ENCODE measurements at regions not wholly inside any gene's neighbourhood (a gene's known extent, or its start where the extent isn't known, plus 50 kb on each side); places are given as distances from the start of the nearest gene placed in this dataset.

DNA sequence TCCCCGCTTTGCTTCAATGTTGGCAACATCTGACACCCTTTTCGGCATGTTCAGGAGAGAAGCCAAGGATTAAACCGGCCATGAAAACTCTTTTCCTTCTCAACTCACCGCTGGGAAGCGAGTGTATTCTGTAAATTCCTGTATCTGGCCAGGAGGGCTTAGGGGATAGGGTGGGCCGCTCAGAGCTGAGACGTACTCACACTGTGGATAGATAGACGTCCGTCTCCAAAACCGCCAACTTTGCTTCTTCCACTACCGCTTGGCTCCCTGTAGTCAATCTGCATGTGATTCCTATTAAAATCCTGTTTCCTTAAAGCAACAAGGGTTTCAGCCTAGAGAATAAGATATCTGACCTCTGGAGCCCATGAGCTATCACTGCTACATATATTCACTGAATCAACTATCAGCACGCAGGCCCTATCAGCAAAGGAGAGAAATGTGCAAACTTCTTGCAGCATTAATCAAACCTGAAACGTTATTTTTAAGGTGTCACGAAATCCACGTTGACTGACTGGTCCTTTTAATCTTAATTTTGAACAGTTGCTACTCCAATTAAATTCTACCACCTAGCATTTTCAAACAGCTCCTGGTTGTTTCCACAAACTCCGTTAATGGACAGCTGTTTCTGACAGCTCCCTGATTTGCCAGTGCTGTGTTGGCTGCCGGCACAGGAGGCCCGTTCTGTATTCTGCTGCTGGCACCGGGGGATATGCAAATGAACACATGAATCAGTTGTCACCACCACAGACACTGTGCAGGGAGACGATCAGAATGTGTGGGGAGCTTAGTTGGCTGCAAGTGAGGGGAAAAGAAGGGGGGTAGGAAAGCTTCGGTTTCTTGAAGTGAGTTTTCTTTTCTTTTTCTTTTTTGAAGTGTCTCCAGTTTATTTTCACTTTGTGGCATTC is 438.9 kb upstream of the ARRDC4 start:
- no peak for ATAC-seq
- Mint-ChIP-seq H3K4me1 (no peaks in the 10 kb centered on the region), H3K4me3 (no peak overlapping the region), H3K27ac (no peak overlapping the region), H3K36me3 (no peaks in the 10 kb centered on the region), H3K27me3 (no peaks in the 10 kb centered on the region), H3K9me3 (peaks cover 5% of the 10 kb centered on the region)

DNA sequence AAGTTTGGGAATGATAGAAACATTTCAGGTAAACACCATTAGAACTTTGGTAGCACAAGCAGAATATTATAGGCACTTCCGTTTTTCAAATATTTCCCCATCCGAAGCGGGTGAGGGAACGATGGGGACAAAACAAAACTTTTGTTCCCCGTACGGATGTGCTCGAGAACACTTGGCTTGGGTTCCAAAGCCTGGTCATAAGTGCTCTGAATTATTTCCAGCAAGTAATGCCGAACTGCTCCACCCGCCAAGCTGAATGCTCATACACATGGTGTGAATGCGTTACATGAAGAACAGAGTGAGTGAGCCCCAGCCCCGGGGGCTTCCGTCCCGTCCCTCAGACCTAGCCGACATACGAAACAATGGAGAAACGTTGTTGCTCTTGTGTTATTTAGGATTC is 438.2 kb upstream of the ARRDC4 start:
- H3K4me3 Mint-ChIP-seq = no peak overlapping the region
- H3K27ac Mint-ChIP-seq = no peak overlapping the region
- peaks cover 8% of the 10 kb centered on the region for H3K9me3 Mint-ChIP-seq
- H3K36me3 Mint-ChIP-seq = no peaks in the 10 kb centered on the region
- H3K27me3 Mint-ChIP-seq = no peaks in the 10 kb centered on the region
- H3K4me1 Mint-ChIP-seq = no peaks in the 10 kb centered on the region
- ATAC-seq = no peak

DNA sequence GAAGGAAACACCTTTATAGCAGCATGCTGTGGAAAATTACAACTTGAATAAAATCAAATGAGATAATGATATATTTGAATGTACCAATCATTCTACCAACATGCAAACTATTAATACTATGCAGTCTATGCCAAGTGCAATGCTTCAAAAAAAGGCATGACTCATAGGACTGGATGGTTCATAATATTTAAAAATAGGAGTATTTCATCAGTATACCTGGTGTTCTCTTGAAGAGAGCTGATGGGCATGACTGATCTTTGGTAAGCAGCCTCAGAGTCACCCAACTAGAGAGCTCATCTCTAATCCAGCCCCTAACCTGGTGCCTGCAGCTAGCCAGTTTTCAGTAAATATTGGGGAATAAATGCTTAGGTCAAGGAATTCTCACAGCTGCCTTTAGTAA is 434.7 kb upstream of the ARRDC4 start:
- Mint-ChIP-seq H3K4me1 (no peaks in the 10 kb centered on the region), H3K9me3 (peaks cover 6% of the 10 kb centered on the region), H3K4me3 (no peak overlapping the region), H3K27ac (no peak overlapping the region), H3K36me3 (no peaks in the 10 kb centered on the region), H3K27me3 (no peaks in the 10 kb centered on the region)
- no peak for ATAC-seq

DNA sequence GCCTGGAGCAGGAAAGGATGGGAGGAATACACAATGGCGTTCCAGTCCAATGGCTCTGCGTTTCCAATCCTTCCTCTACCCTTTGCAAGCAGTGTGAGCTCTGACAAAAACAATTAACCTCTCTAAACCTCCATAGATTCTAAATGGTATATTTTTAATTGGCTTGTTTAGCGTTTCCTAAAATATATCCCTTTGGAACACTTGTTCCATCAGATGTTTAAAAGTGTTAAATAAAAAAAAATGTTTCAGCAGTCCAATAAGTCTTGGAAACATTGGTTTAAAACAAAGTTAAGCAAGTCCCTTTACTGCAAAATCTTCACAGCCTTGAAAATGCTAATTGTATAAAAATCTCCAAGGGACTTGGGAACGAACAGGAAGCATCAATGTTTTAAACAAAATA is 432.3 kb upstream of the ARRDC4 start:
- Mint-ChIP-seq H3K27me3 (no peaks in the 10 kb centered on the region), H3K4me3 (no peak overlapping the region), H3K36me3 (no peaks in the 10 kb centered on the region), H3K4me1 (no peaks in the 10 kb centered on the region), H3K9me3 (peaks cover 5% of the 10 kb centered on the region), H3K27ac (no peak overlapping the region)
- no peak for ATAC-seq

DNA sequence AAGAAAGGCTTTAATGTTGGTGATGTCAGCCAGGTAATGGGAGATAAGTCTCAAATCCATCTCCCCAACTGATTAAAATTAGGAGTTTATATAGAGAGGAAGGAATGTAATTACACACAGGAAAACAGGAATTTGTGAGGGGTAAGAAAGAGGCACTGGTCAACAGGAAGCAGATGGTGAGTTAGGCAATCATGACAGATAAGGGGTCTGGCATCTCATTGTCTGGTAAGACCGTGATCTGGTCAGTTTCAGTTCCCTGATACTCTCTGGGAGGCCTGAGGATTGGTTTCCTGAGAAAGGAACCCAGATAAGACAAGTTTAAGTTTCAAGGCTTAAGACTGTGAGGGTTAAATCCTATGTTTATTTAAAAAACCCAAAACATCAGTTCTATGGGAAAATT is 414.7 kb upstream of the ARRDC4 start:
- H3K36me3 Mint-ChIP-seq = no peaks in the 10 kb centered on the region
- peaks cover 23% of the 10 kb centered on the region for H3K9me3 Mint-ChIP-seq
- no peak overlapping the region for H3K27ac Mint-ChIP-seq
- H3K4me1 Mint-ChIP-seq = no peaks in the 10 kb centered on the region
- H3K4me3 Mint-ChIP-seq = no peak overlapping the region
- ATAC-seq = no peak
- no peaks in the 10 kb centered on the region for H3K27me3 Mint-ChIP-seq

DNA sequence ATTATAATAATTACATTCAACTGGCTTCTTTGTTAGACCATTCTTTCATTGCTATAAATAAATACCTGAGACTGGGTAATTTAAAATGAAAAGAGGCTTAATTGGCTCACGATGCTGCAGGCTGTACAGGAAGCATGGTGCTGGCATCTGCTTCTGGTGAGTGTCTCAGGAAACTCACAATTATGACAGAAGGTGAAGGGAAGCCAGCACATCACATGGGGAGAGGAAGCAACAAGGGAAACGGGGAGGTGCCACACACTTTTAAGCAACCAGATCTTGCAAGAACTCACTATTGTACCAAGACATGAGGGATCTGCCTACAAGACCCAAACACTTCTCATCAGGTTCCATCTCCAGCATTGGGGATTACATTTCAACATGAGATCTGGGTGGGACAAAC is 413.1 kb upstream of the ARRDC4 start:
- Mint-ChIP-seq H3K4me1 (no peaks in the 10 kb centered on the region), H3K36me3 (no peaks in the 10 kb centered on the region), H3K4me3 (no peak overlapping the region), H3K27ac (no peak overlapping the region), H3K9me3 (peaks cover 27% of the 10 kb centered on the region), H3K27me3 (no peaks in the 10 kb centered on the region)
- no peak for ATAC-seq

DNA sequence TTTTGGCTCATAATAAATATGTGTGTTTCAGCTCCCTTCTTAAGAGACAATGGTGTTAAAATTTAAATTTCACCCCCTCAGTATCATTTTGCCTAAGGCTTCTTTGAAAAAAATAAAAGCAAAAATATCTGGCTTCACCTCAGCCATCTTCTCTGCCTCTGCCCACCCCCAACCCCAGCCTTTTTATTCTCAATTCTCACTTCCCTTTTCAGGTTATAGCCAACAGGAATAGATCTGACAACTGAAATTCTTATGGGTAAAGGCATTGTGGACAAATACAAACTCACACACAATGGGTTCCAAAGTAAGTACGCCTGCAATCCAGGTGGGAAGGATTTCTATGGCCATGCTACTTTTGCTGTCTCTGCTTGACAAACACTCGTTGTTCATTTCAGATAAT is 399.0 kb upstream of the ARRDC4 start:
- H3K27ac Mint-ChIP-seq = no peak overlapping the region
- no peaks in the 10 kb centered on the region for H3K27me3 Mint-ChIP-seq
- no peak overlapping the region for H3K4me3 Mint-ChIP-seq
- H3K36me3 Mint-ChIP-seq = no peaks in the 10 kb centered on the region
- no peak for ATAC-seq
- no peaks in the 10 kb centered on the region for H3K4me1 Mint-ChIP-seq
- peaks cover 9% of the 10 kb centered on the region for H3K9me3 Mint-ChIP-seq

DNA sequence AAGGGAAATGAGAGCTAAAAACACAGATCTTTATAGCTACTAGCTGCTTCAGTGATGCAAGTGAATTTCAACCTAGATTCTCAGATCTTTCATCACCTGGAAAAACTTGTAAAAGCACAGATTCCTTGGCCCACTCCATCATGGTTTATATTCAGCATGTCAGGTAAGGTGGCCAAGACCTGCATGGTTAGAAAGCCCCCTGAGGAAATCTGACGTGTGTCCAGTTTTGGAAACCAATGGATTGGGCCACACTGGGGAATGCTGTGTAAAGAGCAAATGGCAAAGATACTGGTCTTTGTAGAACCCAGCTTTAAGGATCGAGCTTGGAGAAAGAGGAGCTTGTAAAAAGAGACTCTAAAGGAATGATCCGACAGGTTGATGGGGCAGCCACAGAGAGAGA is 397.0 kb upstream of the ARRDC4 start:
- Mint-ChIP-seq H3K36me3 (no peaks in the 10 kb centered on the region), H3K4me3 (no peak overlapping the region), H3K27ac (no peak overlapping the region), H3K9me3 (peaks cover 9% of the 10 kb centered on the region), H3K4me1 (no peaks in the 10 kb centered on the region), H3K27me3 (no peaks in the 10 kb centered on the region)
- ATAC-seq = no peak

DNA sequence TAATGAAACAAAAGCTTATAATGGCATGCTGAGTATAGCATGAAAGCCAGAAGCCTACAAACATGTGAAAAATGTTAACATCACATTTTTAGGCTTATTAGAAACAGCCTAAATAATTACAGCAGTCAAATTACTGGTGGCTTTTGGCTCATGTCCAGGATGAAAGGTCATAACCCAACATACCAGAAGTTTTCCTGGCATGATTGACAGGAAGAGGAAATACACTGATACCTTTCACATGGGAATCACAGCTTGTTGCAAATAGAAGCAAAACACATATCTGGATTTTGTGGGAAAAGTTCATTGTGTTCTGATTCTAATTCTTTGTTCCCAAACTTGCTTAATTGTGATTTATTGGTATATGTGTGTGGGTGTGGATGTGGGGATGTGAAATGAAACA is 393.5 kb upstream of the ARRDC4 start:
- H3K36me3 Mint-ChIP-seq = no peaks in the 10 kb centered on the region
- no peak for ATAC-seq
- peaks cover 10% of the 10 kb centered on the region for H3K9me3 Mint-ChIP-seq
- no peaks in the 10 kb centered on the region for H3K27me3 Mint-ChIP-seq
- no peaks in the 10 kb centered on the region for H3K4me1 Mint-ChIP-seq
- no peak overlapping the region for H3K27ac Mint-ChIP-seq
- H3K4me3 Mint-ChIP-seq = no peak overlapping the region

DNA sequence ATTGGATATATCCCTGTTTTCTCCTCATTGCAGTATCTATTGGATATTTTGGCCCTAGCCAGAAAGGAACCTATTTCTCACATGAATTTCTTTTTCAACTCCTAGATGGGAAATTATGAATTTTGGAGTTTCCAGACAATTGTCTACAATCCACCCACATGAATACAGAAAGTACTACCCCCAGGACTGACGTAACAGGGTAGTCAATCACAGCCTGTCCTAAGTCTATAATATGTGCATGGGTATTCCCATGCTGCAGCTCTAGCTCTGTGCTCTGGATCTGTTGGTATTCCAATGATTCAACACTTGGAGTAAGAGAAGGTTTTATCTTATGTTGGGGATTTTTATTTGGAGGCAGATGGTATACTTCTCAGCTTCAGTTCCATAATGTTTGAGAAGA is 393.1 kb upstream of the ARRDC4 start:
- Mint-ChIP-seq H3K36me3 (no peaks in the 10 kb centered on the region), H3K27me3 (no peaks in the 10 kb centered on the region), H3K27ac (no peak overlapping the region), H3K4me1 (no peaks in the 10 kb centered on the region), H3K9me3 (peaks cover 10% of the 10 kb centered on the region), H3K4me3 (no peak overlapping the region)
- no peak for ATAC-seq

DNA sequence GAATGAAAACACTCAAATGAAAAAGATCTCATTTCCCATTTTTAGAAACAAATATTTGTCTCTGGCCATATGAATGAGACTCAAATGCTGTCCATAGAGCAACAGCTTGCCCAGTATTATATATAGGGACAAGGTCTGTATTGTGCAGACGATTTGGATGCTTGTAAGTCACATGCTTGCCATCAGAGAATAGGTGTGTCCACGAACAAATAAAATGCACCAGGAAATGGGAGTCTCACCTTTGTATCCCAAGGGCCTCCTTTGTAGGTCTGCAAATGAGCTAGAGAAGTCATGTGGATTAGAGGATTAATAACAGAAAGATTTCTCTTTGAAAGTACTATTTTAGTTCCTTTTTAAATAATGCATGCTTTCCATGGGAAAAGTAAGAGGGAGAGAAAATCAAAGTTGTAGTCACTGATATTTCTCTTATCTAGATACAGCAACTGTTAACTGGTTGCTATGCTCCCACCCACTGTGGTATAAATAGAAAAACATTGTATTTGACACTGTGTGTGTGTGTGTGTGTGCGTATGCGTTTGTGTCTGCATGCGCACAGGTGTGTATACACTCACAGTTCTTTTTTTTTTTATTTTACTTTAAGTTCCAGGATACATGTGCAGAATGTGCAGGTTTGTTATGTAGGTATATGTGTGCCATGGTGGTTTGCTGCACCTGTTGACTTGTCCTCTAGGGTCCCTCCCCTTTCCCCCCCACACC is 383.4 kb upstream of the ARRDC4 start:
- Mint-ChIP-seq H3K27me3 (no peaks in the 10 kb centered on the region), H3K4me1 (no peaks in the 10 kb centered on the region), H3K27ac (no peak overlapping the region), H3K4me3 (no peak overlapping the region), H3K36me3 (no peaks in the 10 kb centered on the region), H3K9me3 (peaks cover 27% of the 10 kb centered on the region)
- no peak for ATAC-seq

DNA sequence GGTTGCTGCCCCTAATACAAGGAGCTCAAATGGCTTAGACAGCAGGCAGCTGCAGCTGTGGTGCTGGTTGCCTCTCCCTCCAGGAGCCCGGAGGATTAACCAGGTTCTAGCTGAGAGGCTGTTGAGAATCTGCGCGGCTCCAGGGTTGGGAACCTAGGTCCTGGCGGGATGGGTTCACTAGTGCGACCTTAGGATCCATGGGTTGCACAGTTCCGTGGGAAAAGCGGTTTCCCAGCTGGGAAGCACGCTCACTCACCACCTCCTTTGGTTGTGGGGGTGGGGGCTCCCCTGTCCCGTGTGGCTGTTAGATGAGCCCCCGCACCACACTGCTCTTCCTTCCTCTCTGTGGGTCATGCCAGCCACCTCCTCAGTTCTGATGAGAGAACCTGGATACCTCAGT is 375.1 kb upstream of the ARRDC4 start:
- Mint-ChIP-seq H3K36me3 (no peaks in the 10 kb centered on the region), H3K27ac (no peak overlapping the region), H3K9me3 (peaks cover 9% of the 10 kb centered on the region), H3K27me3 (no peaks in the 10 kb centered on the region), H3K4me3 (no peak overlapping the region), H3K4me1 (no peaks in the 10 kb centered on the region)
- ATAC-seq = no peak

DNA sequence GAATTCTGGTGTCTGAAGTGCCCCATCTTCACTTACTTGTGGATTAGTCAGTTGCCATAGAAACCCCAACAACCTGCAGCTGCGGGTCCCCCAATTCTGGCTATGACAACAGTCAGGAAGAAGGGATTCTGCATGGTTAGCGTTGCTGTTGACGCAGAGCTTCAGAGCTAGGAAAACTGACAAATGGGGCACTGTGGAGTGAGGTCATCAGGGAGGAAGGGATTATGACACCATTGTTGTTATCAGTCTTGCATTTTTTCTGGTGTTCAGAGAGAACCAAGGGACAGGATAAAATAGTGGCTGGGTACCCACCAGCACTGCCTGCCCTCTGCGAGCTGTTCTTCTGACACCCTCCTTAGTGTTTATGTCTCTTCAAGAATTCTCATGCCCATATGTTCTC is 367.7 kb upstream of the ARRDC4 start:
- no peak overlapping the region for H3K4me3 Mint-ChIP-seq
- H3K36me3 Mint-ChIP-seq = no peaks in the 10 kb centered on the region
- ATAC-seq = no peak
- H3K27ac Mint-ChIP-seq = no peak overlapping the region
- H3K9me3 Mint-ChIP-seq = peaks cover under 1% of the 10 kb centered on the region
- no peaks in the 10 kb centered on the region for H3K27me3 Mint-ChIP-seq
- H3K4me1 Mint-ChIP-seq = no peaks in the 10 kb centered on the region

DNA sequence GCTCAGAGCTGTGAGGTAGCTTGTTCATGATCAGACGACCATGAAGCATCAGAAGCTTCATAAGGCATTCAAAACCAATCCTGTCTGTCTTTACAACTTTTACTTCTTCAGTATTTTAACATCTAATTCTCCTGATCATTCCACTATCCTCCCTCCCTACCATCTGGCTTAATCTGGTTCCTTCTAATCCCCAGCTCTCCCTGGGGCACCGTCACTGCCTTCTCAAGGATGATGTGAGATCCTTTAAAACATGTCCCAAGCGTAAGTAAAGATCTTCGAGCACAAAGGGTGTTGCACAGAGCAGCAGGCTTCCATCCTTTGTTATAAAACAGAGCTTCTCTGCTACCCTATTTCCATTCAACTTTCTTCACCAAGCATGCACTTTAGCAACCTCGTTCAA is 362.7 kb upstream of the ARRDC4 start:
- Mint-ChIP-seq H3K27me3 (no peaks in the 10 kb centered on the region), H3K4me3 (no peak overlapping the region), H3K4me1 (no peaks in the 10 kb centered on the region), H3K9me3 (peaks cover 3% of the 10 kb centered on the region), H3K36me3 (no peaks in the 10 kb centered on the region), H3K27ac (no peak overlapping the region)
- no peak for ATAC-seq

DNA sequence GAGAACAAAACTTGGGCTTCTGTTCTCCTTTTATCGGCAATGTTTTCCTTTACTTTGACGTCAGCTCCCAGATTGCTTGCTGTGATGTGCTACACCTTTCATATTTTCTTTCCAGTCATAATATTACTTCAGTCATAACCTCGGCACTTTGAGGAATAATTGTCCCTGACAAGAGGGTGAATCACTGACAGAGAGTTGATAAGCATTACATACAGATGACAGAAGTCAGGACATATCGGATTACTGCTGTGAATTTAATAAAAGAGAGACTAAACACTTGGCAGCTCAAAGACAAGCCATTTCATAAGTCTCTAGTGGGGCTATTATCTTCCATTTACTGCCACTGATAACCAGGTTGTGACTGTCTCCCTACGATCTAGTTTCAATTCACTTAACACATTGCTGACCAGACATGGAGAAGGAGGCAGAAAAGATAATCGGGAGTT is 362.1 kb upstream of the ARRDC4 start:
- H3K27ac Mint-ChIP-seq = no peak overlapping the region
- H3K27me3 Mint-ChIP-seq = no peaks in the 10 kb centered on the region
- no peaks in the 10 kb centered on the region for H3K36me3 Mint-ChIP-seq
- no peak for ATAC-seq
- H3K9me3 Mint-ChIP-seq = peaks cover 3% of the 10 kb centered on the region
- H3K4me3 Mint-ChIP-seq = no peak overlapping the region
- no peaks in the 10 kb centered on the region for H3K4me1 Mint-ChIP-seq

DNA sequence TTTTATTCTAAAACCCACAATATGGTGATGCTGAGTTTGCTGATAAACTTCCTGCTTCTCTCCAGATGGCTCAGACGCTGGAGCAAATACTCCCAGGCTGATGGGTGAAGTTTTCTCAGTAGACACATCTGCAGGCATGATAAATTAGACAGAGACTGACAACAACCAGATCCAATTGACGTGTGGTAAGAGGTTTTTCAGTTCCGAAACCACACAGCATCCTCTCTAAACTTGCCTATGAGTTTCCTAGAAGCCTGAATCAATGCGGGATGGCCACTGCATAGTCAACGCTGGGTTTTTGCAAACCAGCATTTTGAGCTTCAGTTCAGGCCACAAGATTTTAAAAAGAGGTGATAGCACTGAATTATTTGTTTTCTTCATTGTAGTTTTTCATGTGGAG is 360.3 kb upstream of the ARRDC4 start:
- no peaks in the 10 kb centered on the region for H3K4me1 Mint-ChIP-seq
- no peaks in the 10 kb centered on the region for H3K27me3 Mint-ChIP-seq
- no peak overlapping the region for H3K27ac Mint-ChIP-seq
- H3K4me3 Mint-ChIP-seq = no peak overlapping the region
- H3K36me3 Mint-ChIP-seq = no peaks in the 10 kb centered on the region
- H3K9me3 Mint-ChIP-seq = peaks cover 3% of the 10 kb centered on the region
- ATAC-seq = no peak

Data from stimulated activated memory B cell treated with anti-CD40 and anti-IgM and Interleukin-4, amounts not matched to agents 10 μg/mL and 1 μg/mL and 100 μg/mL, for 72 hours (primary cell).